ENCODE measurements at regions not wholly inside any gene's neighbourhood (a gene's known extent, or its start where the extent isn't known, plus 50 kb on each side); places are given as distances from the start of the nearest gene placed in this dataset.
A peak's percentile ranks its signal among the peaks of the same experiment; 100 is the strongest.

DNA sequence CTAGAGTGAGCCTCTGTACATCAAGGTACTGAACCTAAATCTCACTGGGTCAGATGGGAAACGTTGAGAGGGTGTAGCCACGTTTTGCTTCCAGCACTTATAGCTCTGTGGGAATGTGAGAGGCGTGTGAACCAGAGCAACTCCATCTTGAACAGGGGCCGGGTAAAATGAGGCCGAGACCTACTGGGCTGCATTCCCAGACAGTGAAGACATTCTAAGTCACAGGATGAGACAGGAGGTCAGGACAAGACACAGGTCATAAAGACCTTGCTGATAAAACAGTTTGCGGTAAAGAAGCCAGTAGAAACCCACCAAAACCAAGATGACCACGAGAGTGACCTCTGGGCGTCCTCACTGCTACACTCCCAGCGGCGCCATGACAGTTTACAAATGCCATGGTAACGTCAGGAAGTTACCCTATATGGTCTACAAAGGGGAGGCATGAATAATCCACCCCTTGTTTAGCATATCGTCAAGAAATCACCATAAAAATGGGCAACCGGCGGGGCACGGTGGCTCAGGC, 63.4 kb upstream of the NCOR2 start:
- no peak for DNase-seq (ENCODE audit: low read depth)

DNA sequence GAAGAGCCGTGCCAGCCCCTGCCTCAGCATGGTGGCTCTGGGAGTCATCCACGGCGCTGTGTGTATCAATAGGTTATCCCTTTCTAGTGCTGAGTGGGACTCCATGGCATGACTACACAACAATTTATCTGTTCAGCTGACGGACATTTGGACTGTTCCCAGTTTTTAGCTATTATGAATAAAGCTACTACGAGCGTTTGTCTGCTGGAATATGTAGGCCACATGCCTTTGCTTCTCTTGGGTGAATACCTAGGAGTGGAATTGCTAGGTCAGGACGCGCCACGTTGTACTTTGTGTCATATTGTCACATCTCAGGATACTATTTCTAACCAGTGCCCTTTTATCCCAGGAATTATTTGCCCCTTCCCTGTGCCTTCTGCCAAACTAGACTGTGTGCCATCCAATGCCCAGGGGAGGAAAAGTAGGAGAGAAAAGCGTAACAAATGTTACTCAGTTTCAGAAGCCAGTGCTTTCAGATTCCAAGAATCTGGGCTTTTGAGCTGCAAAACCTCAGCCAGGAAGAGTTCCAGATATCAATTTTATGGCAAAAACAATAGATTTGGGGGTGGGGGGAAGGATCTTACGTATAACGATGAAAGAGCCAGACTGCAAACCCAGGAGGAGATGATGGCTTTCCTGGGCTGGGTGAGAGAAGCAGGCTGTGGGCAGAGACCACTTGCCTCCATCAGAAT, 62.5 kb upstream of the NCOR2 start:
- no peak for DNase-seq (ENCODE audit: low read depth)

DNA sequence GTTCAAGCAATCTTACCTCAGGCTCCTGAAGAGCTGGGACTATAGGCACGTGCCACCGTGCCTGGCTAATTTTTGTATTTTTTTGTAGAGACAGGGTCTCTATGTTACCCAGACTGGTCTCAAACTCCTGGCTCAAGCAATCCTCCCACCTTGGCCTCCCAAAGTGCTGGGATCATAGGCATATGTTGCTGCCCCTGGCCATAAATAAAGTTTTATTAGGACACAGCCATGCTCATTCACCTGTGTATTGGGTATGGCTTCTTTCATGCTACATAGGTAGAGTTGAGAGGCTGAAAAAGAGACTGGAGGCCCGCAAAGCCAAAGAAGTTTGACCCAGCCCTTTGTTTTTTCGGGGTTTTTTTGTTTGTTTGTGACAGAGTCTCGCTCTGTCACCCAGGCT, 61.7 kb upstream of the NCOR2 start:
- DNase-seq (ENCODE audit: low read depth), result no peak

DNA sequence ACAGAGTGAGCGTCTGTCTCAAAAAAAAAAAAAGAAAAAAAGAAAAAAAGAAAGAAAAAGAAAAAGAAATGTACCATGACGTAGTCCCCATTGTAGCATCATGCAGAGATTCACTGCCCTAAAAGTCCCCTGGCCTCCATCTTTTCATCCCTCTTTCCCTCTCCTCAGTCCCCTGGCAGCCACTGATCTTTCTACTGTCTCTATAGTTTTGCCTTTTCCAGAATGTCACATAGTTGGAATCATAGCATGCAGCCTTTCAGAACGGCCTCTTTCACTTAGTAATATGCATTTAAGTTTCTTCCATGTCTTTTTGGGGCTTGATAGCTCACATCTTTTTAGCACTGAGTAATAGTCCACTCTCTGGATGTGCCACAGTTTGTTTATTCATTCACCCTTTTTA, 60.5 kb upstream of the NCOR2 start:
- DNase-seq (ENCODE audit: low read depth), result no peak

DNA sequence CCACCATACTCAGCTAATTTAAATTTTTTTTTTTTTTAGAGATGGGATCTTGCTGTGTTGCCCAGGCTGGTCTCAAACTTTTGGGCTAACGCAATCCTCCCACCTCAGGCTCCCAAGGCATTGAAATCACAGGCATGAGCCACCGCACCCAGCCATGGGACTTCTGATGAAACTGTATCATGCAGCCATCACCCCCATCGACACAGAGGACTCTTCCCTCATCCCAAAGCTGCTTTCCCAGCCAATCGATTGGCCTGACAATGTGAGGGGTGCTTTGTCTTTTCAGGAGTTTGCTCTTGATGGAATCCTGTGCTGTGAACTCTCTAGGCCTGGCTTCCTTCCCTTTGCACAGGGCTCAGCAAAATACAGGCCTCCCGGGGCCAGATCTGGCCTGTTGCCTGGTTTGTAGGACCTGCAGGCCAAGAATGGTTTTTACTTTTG, 59.6 kb upstream of the NCOR2 start:
- no peak for DNase-seq (ENCODE audit: low read depth)

DNA sequence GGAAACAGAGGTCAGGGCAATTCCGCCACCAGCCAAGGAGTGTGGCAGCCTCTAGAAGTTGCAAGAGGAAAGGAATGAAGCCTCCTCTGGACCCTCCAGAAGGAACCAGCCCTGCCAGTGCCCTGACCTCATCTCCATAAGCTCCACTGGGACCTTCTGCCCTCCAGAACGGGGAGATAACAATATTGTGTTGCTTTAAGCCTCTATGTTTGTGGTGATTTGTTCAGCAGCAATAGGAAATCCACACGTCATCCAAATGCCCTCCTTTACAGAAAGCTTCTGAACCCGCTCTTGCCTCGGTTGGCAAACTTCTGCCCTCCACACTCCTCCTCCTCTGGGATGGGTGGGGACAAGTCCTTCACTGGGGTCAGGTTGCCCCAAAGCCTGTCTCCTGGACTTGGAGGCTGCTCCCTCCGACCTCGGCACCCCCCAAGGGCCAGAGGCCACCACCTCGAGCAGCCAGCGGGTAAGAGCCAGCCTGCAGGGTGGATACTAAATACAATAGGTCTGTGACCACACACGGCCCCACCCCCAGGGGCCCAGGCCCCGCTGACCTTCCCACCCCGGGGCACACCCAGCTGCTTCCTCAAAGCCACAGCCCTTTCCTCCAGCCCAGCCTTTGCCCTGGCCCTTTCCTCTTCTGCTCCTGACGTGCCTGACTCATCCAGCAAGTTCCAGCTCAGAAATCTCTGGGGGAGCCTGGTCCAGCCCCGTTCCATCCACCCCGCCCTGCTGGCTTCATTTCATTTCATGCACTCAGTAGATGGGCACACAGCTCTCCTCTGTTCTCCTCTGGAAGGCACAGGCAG, 58.7 kb upstream of the NCOR2 start:
- DNase-seq (ENCODE audit: low read depth), result peak; percentile 82

- no peak for DNase-seq (ENCODE audit: low read depth)
Observed at GRCh38 chr12:124624823-124625222, 57.4 kb upstream of the NCOR2 start.

GRCh38 chr12:124623344-124624035, 56.1 kb upstream of the NCOR2 start:
- no peak for DNase-seq (ENCODE audit: low read depth)

GRCh38 chr12:124622764-124623163, 55.4 kb upstream of the NCOR2 start:
- DNase-seq (ENCODE audit: low read depth), result no peak

- DNase-seq (ENCODE audit: low read depth), result no peak
Observed at GRCh38 chr12:124622331-124622730, 54.9 kb upstream of the NCOR2 start.

- no peak for DNase-seq (ENCODE audit: low read depth)
Observed at GRCh38 chr12:124621296-124621660, 53.9 kb upstream of the NCOR2 start.

DNA sequence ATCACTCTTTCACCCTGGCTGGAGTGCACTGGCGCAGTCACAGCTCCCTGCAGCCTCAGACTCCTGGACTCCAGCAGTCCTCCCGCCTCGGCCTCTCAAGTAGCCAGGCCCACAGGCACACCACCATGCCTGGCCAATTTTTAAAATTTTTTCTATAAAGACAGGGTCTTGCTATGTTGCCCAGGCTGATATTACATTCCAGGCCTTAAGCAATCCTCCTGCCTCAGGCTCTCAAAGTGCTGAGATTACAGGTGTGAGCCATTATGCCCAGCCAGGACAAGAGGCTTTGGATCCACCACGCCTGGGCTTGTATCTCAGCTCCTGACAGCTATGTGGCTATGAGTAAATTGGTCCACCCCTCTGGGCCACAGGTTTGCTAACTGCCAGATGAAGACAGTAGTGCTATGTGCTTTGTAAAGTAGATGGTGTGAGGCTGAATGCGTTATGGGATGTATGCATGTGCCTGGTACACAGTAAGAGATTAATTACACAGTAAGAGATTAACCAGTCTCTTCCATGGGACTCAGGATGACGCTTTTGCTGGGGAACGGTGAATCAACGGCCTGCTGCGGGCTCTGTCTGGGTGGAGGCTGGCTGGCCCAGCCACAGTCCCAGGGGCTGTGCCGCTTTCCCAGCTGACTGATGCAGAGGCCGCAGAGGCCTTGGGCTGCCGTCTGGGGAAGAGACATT, 53.3 kb upstream of the NCOR2 start:
- no peak for DNase-seq (ENCODE audit: low read depth)

- DNase-seq (ENCODE audit: low read depth), result no peak
Observed at GRCh38 chr12:124618291-124618902, 51.0 kb upstream of the NCOR2 start.

GRCh38 chr12:124617615-124618014, 50.2 kb upstream of the NCOR2 start:
- DNase-seq (ENCODE audit: low read depth), result no peak

Measured in CMK (cell line).